Sciatic nerve (tissue), 2 donors: ENCODE measurements at regions not wholly inside any gene's neighbourhood (a gene's known extent, or its start where the extent isn't known, plus 50 kb on each side); places are given as distances from the start of the nearest gene placed in this dataset.

ENCODE experiments used
- ATAC-seq: fragments of 200-7000 bp; cut with Tn5 transposase; one replicate; pipeline ENCODE4 v1.9.1; 2020; ENCODE audit warnings: mild to moderate bottlenecking, moderate library complexity
- DNase-seq: peaks from one replicate; pipeline ENCODE4 v3.0.0-alpha.2; 2020; ENCODE audit warnings: low spot score
- intact Hi-C: fragments of 100-400 bp; cut with DNase I; formaldehyde crosslinking; loops from one replicate; pipeline ENCODE4 v1.14.2; 2022
- donor health status: DM: no; HTN: no; CAD: no.
- donor health status: DM: no; HTN: no; CAD: no.

- ATAC-seq (no peak), DNase-seq (no peak)
- intact Hi-C loops, result no loop called here
These were observed 617.6 kb upstream of the EEF2KMT start for GRCh38 chr16:5715155-5715554.

- intact Hi-C loops, result no loop called here
- no peak for ATAC-seq
- no peak for DNase-seq
These were observed 612.3 kb upstream of the EEF2KMT start for GRCh38 chr16:5709889-5710288.

GRCh38 chr16:5706211-5706610, 608.6 kb upstream of the EEF2KMT start:
- DNase-seq (no peak), ATAC-seq (peak; percentile 44)
- intact Hi-C loops, result no loop called here

DNA sequence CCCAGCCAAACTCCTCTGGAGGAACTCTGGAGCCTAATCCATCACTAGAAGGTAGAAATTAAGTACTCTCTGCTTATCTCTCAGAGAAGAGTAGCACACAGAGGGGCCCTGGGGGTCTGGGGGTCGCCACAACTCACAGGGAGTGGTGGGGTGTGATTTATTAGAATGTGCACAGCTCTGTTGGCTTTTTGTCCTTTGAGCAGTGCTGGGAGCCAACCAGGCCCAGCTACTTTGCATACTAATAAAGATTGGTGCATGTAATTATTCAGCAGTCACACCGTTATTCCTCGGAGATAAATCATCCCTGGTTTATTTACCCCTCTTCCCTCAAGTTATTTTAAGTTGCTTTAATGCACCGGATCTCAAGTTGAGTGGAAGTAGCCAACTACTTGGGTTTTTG, 606.7 kb upstream of the EEF2KMT start:
- intact Hi-C loops, result no loop called here
- ATAC-seq (no peak), DNase-seq (no peak)

DNA sequence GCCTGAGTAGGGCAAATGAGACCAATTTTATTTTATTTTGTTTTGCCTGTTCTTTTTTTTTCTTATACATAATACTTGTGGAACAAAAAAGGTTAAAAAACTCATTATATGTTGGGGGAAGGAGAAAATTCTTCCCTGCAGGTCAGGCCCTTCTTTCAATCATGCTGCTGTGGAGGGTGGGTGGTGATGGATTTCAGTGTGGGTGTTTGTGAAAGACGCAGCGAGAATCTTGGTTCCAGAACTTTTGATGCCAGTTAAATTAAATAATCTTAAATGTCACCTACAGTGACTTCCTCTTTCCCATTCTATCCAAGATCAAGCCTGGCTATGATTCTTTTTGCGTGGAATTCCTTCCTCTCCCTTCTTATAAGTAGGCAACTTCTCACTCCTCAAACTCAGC, 595.8 kb upstream of the EEF2KMT start:
- no peak for DNase-seq
- intact Hi-C loops, result no loop called here

GRCh38 chr16:5681966-5682365, 584.4 kb upstream of the EEF2KMT start:
- no peak for DNase-seq
- no peak for ATAC-seq
- intact Hi-C loops, result no loop called here

More for the DNA sequence above, 595.8 kb upstream of the EEF2KMT start:
- ATAC-seq, result no peak

DNA sequence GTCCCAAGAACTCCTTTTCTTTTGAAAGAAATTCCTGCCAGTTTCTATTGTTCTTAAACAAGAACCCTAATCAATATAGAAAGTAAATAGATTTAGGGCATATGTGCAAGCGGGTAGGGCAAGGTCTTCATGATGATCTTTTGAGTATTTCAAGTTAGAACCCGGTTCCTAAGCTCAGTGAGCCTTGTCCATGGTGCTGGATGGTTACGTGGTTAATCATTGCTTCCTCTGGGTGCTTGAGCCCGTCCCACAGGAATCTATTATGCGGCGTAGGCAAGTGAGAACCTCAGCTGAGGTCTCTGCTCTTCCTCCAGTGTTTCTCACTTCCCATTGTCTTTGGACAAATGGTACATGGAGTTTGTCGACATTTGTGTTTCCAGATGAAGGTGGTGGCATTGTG, 580.8 kb upstream of the EEF2KMT start:
- DNase-seq, result no peak
- no peak for ATAC-seq
- intact Hi-C loops, result no loop called here

- no peak for ATAC-seq
- intact Hi-C loops, result no loop called here
These were observed 573.8 kb upstream of the EEF2KMT start for GRCh38 chr16:5671421-5671820.

DNA sequence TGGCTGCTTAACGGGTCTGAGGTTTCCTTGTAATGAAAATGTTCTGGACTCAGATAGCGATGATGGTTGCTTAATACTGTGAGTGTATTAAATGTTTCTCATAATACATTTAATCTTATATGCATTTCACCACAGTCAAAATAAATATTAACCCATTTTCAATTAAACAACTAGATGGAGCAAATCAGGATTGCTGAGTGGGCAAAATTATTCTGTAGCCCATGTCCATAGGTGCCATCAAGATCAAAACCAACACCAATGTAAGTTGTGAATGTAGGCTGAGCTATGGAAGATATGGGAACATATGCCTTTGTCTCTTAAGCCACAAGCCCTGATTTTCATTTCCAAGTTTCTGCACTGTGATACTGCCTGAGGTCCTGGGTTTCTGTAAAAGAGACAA, 572.6 kb upstream of the EEF2KMT start:
- intact Hi-C loops, result no loop called here
- no peak for DNase-seq
- ATAC-seq, result no peak

More at GRCh38 chr16:5671421-5671820, 573.8 kb upstream of the EEF2KMT start:
- DNase-seq, result no peak

DNA sequence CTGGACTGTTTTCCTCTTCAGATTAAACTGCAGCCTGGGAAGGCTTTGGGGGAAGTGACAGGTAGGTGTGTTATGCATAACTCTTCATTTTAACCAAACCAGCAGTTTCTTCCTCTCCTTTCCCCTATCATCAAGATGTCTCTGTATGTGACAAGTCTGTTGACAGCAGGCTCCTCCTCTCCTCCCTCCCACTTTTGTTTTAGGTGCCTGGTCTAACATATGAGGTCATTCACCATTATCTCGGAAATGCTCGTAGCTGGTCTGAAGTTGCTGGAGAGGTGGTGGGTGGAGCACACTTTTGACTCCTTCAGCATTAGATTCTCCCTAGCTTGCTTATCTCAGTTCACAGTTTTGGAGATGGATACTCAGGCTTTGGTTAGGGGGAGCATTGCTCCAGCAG, 571.0 kb upstream of the EEF2KMT start:
- ATAC-seq, result no peak
- intact Hi-C loops, result no loop called here
- DNase-seq, result no peak

GRCh38 chr16:5665834-5666233, 568.2 kb upstream of the EEF2KMT start:
- no peak for ATAC-seq
- no peak for DNase-seq
- intact Hi-C loops, result no loop called here

- no peak for ATAC-seq
- no peak for DNase-seq
- intact Hi-C loops, result no loop called here
These were observed 556.2 kb upstream of the EEF2KMT start for GRCh38 chr16:5653789-5654188.

DNA sequence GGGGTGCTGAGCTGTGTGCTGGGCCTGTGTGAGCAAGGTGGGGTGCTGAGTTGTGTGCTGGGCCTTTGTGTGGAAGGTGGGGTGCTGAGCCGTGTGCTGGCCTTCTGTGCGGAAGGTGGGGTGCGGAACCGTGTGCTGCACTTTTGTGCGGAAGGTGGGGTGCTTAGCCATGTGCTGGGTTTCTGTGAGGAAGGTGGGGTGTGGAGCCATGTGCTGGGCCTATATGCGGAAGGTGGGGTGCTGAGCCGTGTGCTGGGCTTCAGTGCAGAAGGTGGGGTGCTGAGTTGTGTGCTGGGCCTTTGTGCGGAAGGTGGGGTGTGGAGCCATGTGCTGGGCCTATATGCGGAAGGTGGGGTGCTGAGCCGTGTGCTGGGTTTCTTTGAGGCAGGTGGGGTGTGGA, 555.4 kb upstream of the EEF2KMT start:
- ATAC-seq (no peak), DNase-seq (no peak)
- intact Hi-C loops, result no loop called here

DNA sequence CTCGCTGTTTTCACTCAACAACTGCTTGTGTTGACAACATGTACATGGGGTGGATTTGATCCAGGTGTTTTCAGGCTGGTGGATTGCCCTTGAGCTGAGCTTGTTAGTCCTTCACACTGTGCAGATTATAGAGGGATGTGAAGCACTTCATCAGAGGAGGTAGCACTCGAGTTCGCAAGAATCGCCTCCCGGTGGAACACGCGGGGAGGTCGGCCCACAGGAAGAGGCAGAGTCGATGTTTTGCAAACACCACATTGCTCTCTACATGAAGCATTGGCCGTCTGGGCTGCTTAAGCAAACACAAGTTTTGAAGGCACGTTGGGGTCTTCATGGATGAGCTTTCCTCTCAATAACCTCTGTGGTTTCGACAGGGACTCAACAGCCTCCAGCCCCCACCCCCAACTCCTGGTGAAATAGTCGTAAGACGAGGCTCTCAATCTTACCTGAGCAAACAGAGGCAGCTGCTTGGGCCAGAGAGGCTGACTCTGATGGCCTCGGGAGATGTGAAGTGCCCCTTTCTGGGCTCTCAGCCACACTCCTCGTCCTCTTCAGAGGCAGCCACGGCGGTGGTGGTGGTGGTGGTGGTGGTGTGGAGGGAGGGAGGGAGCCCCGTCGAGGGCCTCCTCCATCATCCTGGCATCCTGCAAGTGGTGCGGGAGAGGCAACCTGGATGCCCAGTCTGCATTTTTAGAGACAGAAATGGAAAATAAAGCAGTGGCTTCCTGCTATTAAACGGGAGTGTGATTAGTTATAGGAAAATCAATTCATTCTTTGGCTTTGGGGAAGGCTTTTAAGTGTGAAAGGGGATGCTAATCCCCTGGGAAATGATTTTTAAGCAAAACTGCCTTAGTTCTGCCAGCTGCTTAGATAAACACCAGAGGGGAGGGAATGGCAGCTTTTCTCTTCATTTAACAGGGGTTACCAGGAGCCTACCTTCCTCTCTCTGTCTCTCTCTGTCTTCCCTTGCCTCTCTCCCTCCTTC, 552.5 kb upstream of the EEF2KMT start:
- no peak for ATAC-seq
- no peak for DNase-seq
- intact Hi-C loops, result no loop called here

GRCh38 chr16:5647051-5647450, 549.5 kb upstream of the EEF2KMT start:
- intact Hi-C loops, result no loop called here
- DNase-seq (no peak), ATAC-seq (no peak)

GRCh38 chr16:5643855-5644531, 546.4 kb upstream of the EEF2KMT start:
- intact Hi-C loops, result loop anchor here (5.0 kb wide), 1 partner anchor 813 kb away; no protein-coding TSS in a partner anchor

DNA sequence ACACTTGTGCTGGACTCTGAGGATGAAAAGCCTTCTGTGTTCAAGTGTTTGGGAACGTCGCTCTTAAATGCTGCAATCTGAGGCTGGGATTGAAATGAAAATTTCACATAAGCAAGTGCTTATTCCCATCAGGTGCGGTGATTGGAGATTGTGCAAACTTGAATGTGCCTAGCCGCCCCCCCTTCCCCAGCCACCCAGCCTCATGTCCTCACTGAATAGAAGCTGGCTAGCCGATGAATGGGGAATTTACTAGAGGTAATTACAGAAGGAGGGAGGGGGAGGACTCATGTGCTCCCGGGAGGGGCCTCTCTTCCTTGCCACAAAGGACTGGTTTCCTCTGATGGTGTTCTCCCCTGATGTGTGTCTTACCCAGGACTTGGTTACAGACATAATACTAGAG, 544.8 kb upstream of the EEF2KMT start:
- DNase-seq (no peak), ATAC-seq (no peak)
- intact Hi-C loops, result loop anchor here (5.0 kb wide), 1 partner anchor 815 kb away; no protein-coding TSS in a partner anchor

More at GRCh38 chr16:5643855-5644531, 546.4 kb upstream of the EEF2KMT start:
- ATAC-seq (no peak), DNase-seq (no peak)

- intact Hi-C loops, result loop anchor here (5.0 kb wide), 1 partner anchor 815 kb away; no protein-coding TSS in a partner anchor
- ATAC-seq, result no peak
- DNase-seq, result no peak
These were observed 544.4 kb upstream of the EEF2KMT start for GRCh38 chr16:5642011-5642410.

- no peak for ATAC-seq
- DNase-seq, result no peak
- intact Hi-C loops, result loop anchor here (5.0 kb wide), 1 partner anchor 816 kb away; no protein-coding TSS in a partner anchor
These were observed 543.3 kb upstream of the EEF2KMT start for GRCh38 chr16:5640883-5641282.

- intact Hi-C loops, result no loop called here
- no peak for ATAC-seq
- no peak for DNase-seq
These were observed 541.9 kb upstream of the EEF2KMT start for GRCh38 chr16:5639531-5639930.
